Activated CD4-positive, alpha-beta T cell treated with anti-CD3 and anti-CD28 coated beads for 36 hours (primary cell): ENCODE measurements at regions not wholly inside any gene's neighbourhood (a gene's known extent, or its start where the extent isn't known, plus 50 kb on each side); places are given as distances from the start of the nearest gene placed in this dataset.
"Not testable (repeated sequence)": the region's sequence is repeated elsewhere in the genome, so short reads cannot be mapped to it uniquely, and the experiment has no call there.

Source experiments
- ATAC-seq: fragments of 200-7000 bp; cut with Tn5 transposase; one replicate; pipeline ENCODE4 v1.10.0; 2021; ENCODE audit warnings: mild to moderate bottlenecking, moderate library complexity
- CTCF ChIA-PET: fragments of 350-600 bp; sonication (Branson Sonifier 250); formaldehyde crosslinking; loops from one replicate; lab custom pipeline; 2021; ENCODE audit warnings: antibody characterized with exemption; lab: Charles Lee
- POLR2A ChIA-PET: fragments of 350-600 bp; sonication (Branson Sonifier 250); formaldehyde crosslinking; loops from one replicate; lab custom pipeline; 2021; ENCODE audit warnings: antibody characterized with exemption, inconsistent platforms; lab: Charles Lee
- DNase-seq: peaks from one replicate; pipeline ENCODE4 v3.0.0-alpha.2; 2020
- H3K27ac Mint-ChIP-seq: one replicate; pipeline ENCODE4 v1.8.0; 2021; ENCODE audit warnings: mixed read lengths
- H3K27me3 Mint-ChIP-seq: one replicate; pipeline ENCODE4 v1.8.0; 2021; ENCODE audit warnings: mixed read lengths
- H3K36me3 Mint-ChIP-seq: one replicate; pipeline ENCODE4 v1.8.0; 2021; ENCODE audit warnings: low read depth, mixed read lengths
- H3K4me1 Mint-ChIP-seq: one replicate; pipeline ENCODE4 v1.8.0; 2021; ENCODE audit warnings: mixed read lengths
- H3K4me3 Mint-ChIP-seq: one replicate; pipeline ENCODE4 v1.8.0; 2021; ENCODE audit warnings: mild to moderate bottlenecking, moderate library complexity, mixed read lengths
- H3K9me3 Mint-ChIP-seq: one replicate; pipeline ENCODE4 v1.8.0; 2021; ENCODE audit warnings: low read depth, mixed read lengths
- intact Hi-C, 2 experiments: fragments of 100-400 bp; cut with DNase I in 1 of 2; cut with micrococcal nuclease in 1 of 2; formaldehyde crosslinking; loops; one replicate each; pipeline versions ENCODE4 v1.14.2 to v1.15.1; 2022 to 2024; cut with DNase I, micrococcal nuclease

- no peaks in the 10 kb centered on the region for H3K4me1 Mint-ChIP-seq
- no peak overlapping the region for H3K4me3 Mint-ChIP-seq
- ChIA-PET POLR2A (no interaction called here), CTCF (no interaction called here)
- H3K36me3 Mint-ChIP-seq: no peaks in the 10 kb centered on the region
- H3K27ac Mint-ChIP-seq: no peak overlapping the region
- H3K9me3 Mint-ChIP-seq: no peaks in the 10 kb centered on the region
- intact Hi-C loops: no loop called here
- DNase-seq: no peak
- no peaks in the 10 kb centered on the region for H3K27me3 Mint-ChIP-seq
- no peak for ATAC-seq
Observed at GRCh38 chr3:174548841-174549623, 310.1 kb upstream of the NAALADL2 start.

GRCh38 chr3:174581558-174581957 is 277.6 kb upstream of the NAALADL2 start:
- H3K4me3 Mint-ChIP-seq: no peak overlapping the region
- no peaks in the 10 kb centered on the region for H3K4me1 Mint-ChIP-seq
- POLR2A ChIA-PET: no interaction called here
- no peaks in the 10 kb centered on the region for H3K36me3 Mint-ChIP-seq
- DNase-seq (no peak), ATAC-seq (no peak)
- H3K27ac Mint-ChIP-seq: no peak overlapping the region
- intact Hi-C loops: no loop called here
- CTCF ChIA-PET: no interaction called here
- no peaks in the 10 kb centered on the region for H3K9me3 Mint-ChIP-seq
- H3K27me3 Mint-ChIP-seq: no peaks in the 10 kb centered on the region

GRCh38 chr3:174583396-174583795 is 275.7 kb upstream of the NAALADL2 start:
- Mint-ChIP-seq H3K4me3 (no peak overlapping the region), H3K27me3 (no peaks in the 10 kb centered on the region), H3K27ac (no peak overlapping the region), H3K4me1 (no peaks in the 10 kb centered on the region), H3K36me3 (no peaks in the 10 kb centered on the region), H3K9me3 (peaks cover 5% of the 10 kb centered on the region)
- ChIA-PET POLR2A (no interaction called here), CTCF (no interaction called here)
- ATAC-seq (no peak), DNase-seq (no peak)
- intact Hi-C loops: no loop called here

- H3K4me1 Mint-ChIP-seq, CTCF ChIA-PET, H3K36me3 Mint-ChIP-seq, DNase-seq, H3K27me3 Mint-ChIP-seq, ATAC-seq, H3K4me3 Mint-ChIP-seq, intact Hi-C loops, POLR2A ChIA-PET, H3K27ac Mint-ChIP-seq, H3K9me3 Mint-ChIP-seq: not testable (repeated sequence)
Observed at GRCh38 chr3:174587137-174587536, 272.0 kb upstream of the NAALADL2 start.

GRCh38 chr3:174596447-174596982 is 262.6 kb upstream of the NAALADL2 start:
- Mint-ChIP-seq H3K27me3 (no peaks in the 10 kb centered on the region), H3K9me3 (peaks cover 3% of the 10 kb centered on the region), H3K4me1 (no peaks in the 10 kb centered on the region), H3K36me3 (no peaks in the 10 kb centered on the region), H3K27ac (no peak overlapping the region), H3K4me3 (no peak overlapping the region)
- intact Hi-C loops: no loop called here
- ChIA-PET POLR2A (no interaction called here), CTCF (interaction anchor here (0.6 kb wide), 1 partner anchor 29 kb away, joined by 3 read pairs; no protein-coding TSS in a partner anchor)
- ATAC-seq: no peak
- DNase-seq: no peak

GRCh38 chr3:174598885-174599439 is 260.2 kb upstream of the NAALADL2 start:
- H3K27ac Mint-ChIP-seq: no peak overlapping the region
- DNase-seq: no peak
- no peaks in the 10 kb centered on the region for H3K4me1 Mint-ChIP-seq
- intact Hi-C loops: no loop called here
- no peak overlapping the region for H3K4me3 Mint-ChIP-seq
- no peaks in the 10 kb centered on the region for H3K9me3 Mint-ChIP-seq
- H3K27me3 Mint-ChIP-seq: no peaks in the 10 kb centered on the region
- ATAC-seq: no peak
- ChIA-PET CTCF (no interaction called here), POLR2A (no interaction called here)
- no peaks in the 10 kb centered on the region for H3K36me3 Mint-ChIP-seq

GRCh38 chr3:174613173-174613572 is 246.0 kb upstream of the NAALADL2 start:
- Mint-ChIP-seq H3K4me1 (no peaks in the 10 kb centered on the region), H3K27me3 (no peaks in the 10 kb centered on the region), H3K4me3 (no peak overlapping the region), H3K27ac (no peak overlapping the region), H3K9me3 (peaks cover 6% of the 10 kb centered on the region), H3K36me3 (no peaks in the 10 kb centered on the region)
- intact Hi-C loops: no loop called here
- ChIA-PET CTCF (no interaction called here), POLR2A (no interaction called here)
- ATAC-seq: no peak
- no peak for DNase-seq

- intact Hi-C loops: no loop called here
- Mint-ChIP-seq H3K9me3 (peaks cover 6% of the 10 kb centered on the region), H3K4me1 (no peaks in the 10 kb centered on the region), H3K4me3 (no peak overlapping the region), H3K27ac (no peak overlapping the region), H3K36me3 (no peaks in the 10 kb centered on the region), H3K27me3 (no peaks in the 10 kb centered on the region)
- ATAC-seq (no peak), DNase-seq (no peak)
- CTCF ChIA-PET: no interaction called here
- POLR2A ChIA-PET: no interaction called here
Observed at GRCh38 chr3:174614036-174614435, 245.1 kb upstream of the NAALADL2 start.

GRCh38 chr3:174618368-174619080 is 240.6 kb upstream of the NAALADL2 start:
- DNase-seq: no peak
- intact Hi-C loops: no loop called here
- Mint-ChIP-seq H3K4me3 (no peak overlapping the region), H3K4me1 (no peaks in the 10 kb centered on the region), H3K9me3 (no peaks in the 10 kb centered on the region), H3K27me3 (no peaks in the 10 kb centered on the region), H3K27ac (no peak overlapping the region), H3K36me3 (no peaks in the 10 kb centered on the region)
- ChIA-PET CTCF (no interaction called here), POLR2A (no interaction called here)
- ATAC-seq: no peak

- no peaks in the 10 kb centered on the region for H3K36me3 Mint-ChIP-seq
- H3K27me3 Mint-ChIP-seq: no peaks in the 10 kb centered on the region
- no peaks in the 10 kb centered on the region for H3K4me1 Mint-ChIP-seq
- intact Hi-C loops: no loop called here
- ATAC-seq: no peak
- DNase-seq: no peak
- ChIA-PET CTCF (interaction anchor here (0.7 kb wide), 1 partner anchor 1061 kb away, joined by 3 read pairs; no protein-coding TSS in a partner anchor), POLR2A (no interaction called here)
- no peaks in the 10 kb centered on the region for H3K9me3 Mint-ChIP-seq
- no peak overlapping the region for H3K4me3 Mint-ChIP-seq
- H3K27ac Mint-ChIP-seq: no peak overlapping the region
Observed at GRCh38 chr3:174619239-174619638, 239.9 kb upstream of the NAALADL2 start.

- no peak for DNase-seq
- no peak for ATAC-seq
- intact Hi-C loops: no loop called here
- ChIA-PET POLR2A (no interaction called here), CTCF (interaction anchor here (0.7 kb wide), 1 partner anchor 1060 kb away, joined by 3 read pairs; no protein-coding TSS in a partner anchor)
- no peaks in the 10 kb centered on the region for H3K27me3 Mint-ChIP-seq
- no peaks in the 10 kb centered on the region for H3K9me3 Mint-ChIP-seq
- no peaks in the 10 kb centered on the region for H3K36me3 Mint-ChIP-seq
- no peaks in the 10 kb centered on the region for H3K4me1 Mint-ChIP-seq
- no peak overlapping the region for H3K4me3 Mint-ChIP-seq
- no peak overlapping the region for H3K27ac Mint-ChIP-seq
Observed at GRCh38 chr3:174620138-174620537, 239.0 kb upstream of the NAALADL2 start.
